ENCODE measurements at regions not wholly inside any gene's neighbourhood (a gene's known extent, or its start where the extent isn't known, plus 50 kb on each side); places are given as distances from the start of the nearest gene placed in this dataset.

DNA sequence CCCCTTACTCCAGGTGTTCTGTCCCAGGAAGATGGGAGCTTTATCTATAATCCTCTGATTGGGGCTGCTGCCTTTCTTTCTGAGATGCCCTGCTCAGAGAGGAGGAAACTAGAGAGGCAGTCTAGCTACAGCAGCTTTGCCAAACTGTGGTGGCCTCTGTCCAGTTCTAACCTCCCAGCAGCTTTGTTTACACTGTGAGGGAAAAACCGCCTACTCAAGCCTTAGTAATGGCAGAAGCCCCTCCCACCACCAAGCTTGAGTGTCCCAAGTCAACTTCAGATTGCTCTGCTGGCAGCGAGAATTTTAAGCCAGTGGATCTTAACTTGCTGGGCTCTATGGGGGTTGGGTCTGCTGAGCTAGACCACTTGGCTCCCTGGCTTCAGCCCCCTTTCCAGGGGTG lies 394.9 kb upstream of the PABPC5 start:
- H3K36me3 ChIP-seq (ENCODE audit: control insufficient read depth, insufficient read depth, low read length) = no peaks in the 10 kb centered on the region
- no peak overlapping the region for H3K23ac ChIP-seq (ENCODE audit: low read length)
- no peak overlapping the region for H3K27ac ChIP-seq (ENCODE audit: low read depth, low read length)
- no peak overlapping the region for H4K5ac ChIP-seq (ENCODE audit: low read length)
- no peak overlapping the region for H2BK15ac ChIP-seq (replicated peaks; ENCODE audit: low read depth)
- no peak for DNase-seq
- H3K18ac ChIP-seq (ENCODE audit: low read length) = no peak overlapping the region
- no peak overlapping the region for H3K56ac ChIP-seq (ENCODE audit: low read length)
- no peaks in the 10 kb centered on the region for H3K27me3 ChIP-seq (ENCODE audit: insufficient read depth, low read length, poor library complexity)
- H2AK5ac ChIP-seq (ENCODE audit: low read length) = no peak overlapping the region
- H3K4me2 ChIP-seq (ENCODE audit: low read length) = no peak overlapping the region
- no CpG with 5 or more reads among the region's 2 CpGs for WGBS (ENCODE audit: extremely low coverage, insufficient coverage, low lambda C conversion rate)
- H4K8ac ChIP-seq (ENCODE audit: low read depth, low read length) = no peak overlapping the region
- no peak overlapping the region for H2BK120ac ChIP-seq (ENCODE audit: low read depth, low read length)
- H3K79me1 ChIP-seq (ENCODE audit: low read length) = no peaks in the 10 kb centered on the region
- H3K9ac ChIP-seq (ENCODE audit: low read length) = no peak overlapping the region
- no peak overlapping the region for H3K4me3 ChIP-seq (ENCODE audit: low read length)
- no peak overlapping the region for H2BK5ac ChIP-seq (ENCODE audit: low read length)
- no peaks in the 10 kb centered on the region for H3K4me1 ChIP-seq (ENCODE audit: control insufficient read depth, low read depth, low read length)
- H3K4ac ChIP-seq (ENCODE audit: low read depth, low read length) = no peak overlapping the region
- no peaks in the 10 kb centered on the region for H3K79me2 ChIP-seq (ENCODE audit: control insufficient read depth, insufficient read depth, low read length)

GRCh38 chrX:91066104-91066503 lies 368.5 kb upstream of the PABPC5 start:
- no peak overlapping the region for H4K5ac ChIP-seq (ENCODE audit: low read length)
- no peak overlapping the region for H3K4me3 ChIP-seq (ENCODE audit: low read length)
- H3K4ac ChIP-seq (ENCODE audit: low read depth, low read length) = no peak overlapping the region
- no CpG with 5 or more reads among the region's 5 CpGs for WGBS (ENCODE audit: extremely low coverage, insufficient coverage, low lambda C conversion rate)
- no peak overlapping the region for H3K18ac ChIP-seq (ENCODE audit: low read length)
- no peak overlapping the region for H2BK120ac ChIP-seq (ENCODE audit: low read depth, low read length)
- no peak overlapping the region for H2BK5ac ChIP-seq (ENCODE audit: low read length)
- H3K36me3 ChIP-seq (ENCODE audit: control insufficient read depth, insufficient read depth, low read length) = no peaks in the 10 kb centered on the region
- no peak overlapping the region for H3K9ac ChIP-seq (ENCODE audit: low read length)
- H2BK15ac ChIP-seq (replicated peaks; ENCODE audit: low read depth) = no peak overlapping the region
- no peaks in the 10 kb centered on the region for H3K79me1 ChIP-seq (ENCODE audit: low read length)
- no peaks in the 10 kb centered on the region for H3K27me3 ChIP-seq (ENCODE audit: insufficient read depth, low read length, poor library complexity)
- no peaks in the 10 kb centered on the region for H3K79me2 ChIP-seq (ENCODE audit: control insufficient read depth, insufficient read depth, low read length)
- no peak overlapping the region for H2AK5ac ChIP-seq (ENCODE audit: low read length)
- H3K23ac ChIP-seq (ENCODE audit: low read length) = no peak overlapping the region
- H3K4me1 ChIP-seq (ENCODE audit: control insufficient read depth, low read depth, low read length) = no peaks in the 10 kb centered on the region
- H4K8ac ChIP-seq (ENCODE audit: low read depth, low read length) = no peak overlapping the region
- H3K4me2 ChIP-seq (ENCODE audit: low read length) = no peak overlapping the region
- DNase-seq = peak; percentile 1
- no peak overlapping the region for H3K27ac ChIP-seq (ENCODE audit: low read depth, low read length)
- no peak overlapping the region for H3K56ac ChIP-seq (ENCODE audit: low read length)

DNA sequence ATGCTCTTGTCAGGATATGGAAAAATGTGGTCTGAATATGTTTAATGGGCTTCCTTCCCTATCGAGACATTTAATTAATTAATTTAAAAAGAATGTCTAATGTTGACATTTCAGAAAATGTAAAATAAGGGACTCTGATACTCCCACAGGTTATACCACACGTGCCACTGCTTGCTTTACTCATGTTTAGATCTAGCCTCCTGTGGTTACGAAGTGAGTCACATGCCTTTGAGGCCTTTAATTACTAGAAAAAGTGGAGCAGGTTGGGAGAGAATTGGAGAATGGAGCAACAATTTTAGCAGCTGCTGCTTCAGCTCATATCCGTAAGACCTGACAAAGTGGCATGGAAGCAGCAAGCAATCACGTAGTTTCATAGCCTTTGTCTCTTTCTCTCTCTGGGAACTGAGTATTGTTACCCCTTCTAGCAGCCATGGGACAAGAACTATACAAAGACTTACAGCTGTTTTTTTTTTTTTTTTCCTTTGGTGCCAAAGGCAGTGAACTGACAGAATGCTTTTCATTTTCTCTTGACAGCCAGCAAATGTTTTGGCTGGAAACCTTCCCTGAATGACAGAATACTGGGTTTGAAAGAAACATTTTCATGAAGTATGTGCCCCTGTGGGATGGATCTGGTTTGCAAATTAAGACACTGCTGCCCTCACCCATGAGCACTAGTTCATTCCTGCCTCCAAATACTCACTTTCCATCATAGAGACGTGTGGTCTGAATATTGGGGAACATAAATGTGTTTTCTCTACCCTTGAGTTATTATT lies 355.1 kb upstream of the PABPC5 start:
- H4K5ac ChIP-seq (ENCODE audit: low read length) = no peak overlapping the region
- DNase-seq = peak; percentile 2
- no peaks in the 10 kb centered on the region for H3K4me1 ChIP-seq (ENCODE audit: control insufficient read depth, low read depth, low read length)
- H3K79me1 ChIP-seq (ENCODE audit: low read length) = no peaks in the 10 kb centered on the region
- no peak overlapping the region for H3K4me3 ChIP-seq (ENCODE audit: low read length)
- H3K18ac ChIP-seq (ENCODE audit: low read length) = no peak overlapping the region
- H3K27ac ChIP-seq (ENCODE audit: low read depth, low read length) = no peak overlapping the region
- no peak overlapping the region for H3K4me2 ChIP-seq (ENCODE audit: low read length)
- no peak overlapping the region for H4K8ac ChIP-seq (ENCODE audit: low read depth, low read length)
- no peak overlapping the region for H3K56ac ChIP-seq (ENCODE audit: low read length)
- H3K79me2 ChIP-seq (ENCODE audit: control insufficient read depth, insufficient read depth, low read length) = no peaks in the 10 kb centered on the region
- H2BK5ac ChIP-seq (ENCODE audit: low read length) = no peak overlapping the region
- no peaks in the 10 kb centered on the region for H3K36me3 ChIP-seq (ENCODE audit: control insufficient read depth, insufficient read depth, low read length)
- no peak overlapping the region for H3K4ac ChIP-seq (ENCODE audit: low read depth, low read length)
- whole genome bisulfite sequencing (ENCODE audit: extremely low coverage, insufficient coverage, low lambda C conversion rate) = no CpG with 5 or more reads among the region's 6 CpGs
- H3K27me3 ChIP-seq (ENCODE audit: insufficient read depth, low read length, poor library complexity) = no peaks in the 10 kb centered on the region
- H2BK120ac ChIP-seq (ENCODE audit: low read depth, low read length) = no peak overlapping the region
- H2AK5ac ChIP-seq (ENCODE audit: low read length) = no peak overlapping the region
- H3K23ac ChIP-seq (ENCODE audit: low read length) = no peak overlapping the region
- H3K9ac ChIP-seq (ENCODE audit: low read length) = no peak overlapping the region
- no peak overlapping the region for H2BK15ac ChIP-seq (replicated peaks; ENCODE audit: low read depth)

DNA sequence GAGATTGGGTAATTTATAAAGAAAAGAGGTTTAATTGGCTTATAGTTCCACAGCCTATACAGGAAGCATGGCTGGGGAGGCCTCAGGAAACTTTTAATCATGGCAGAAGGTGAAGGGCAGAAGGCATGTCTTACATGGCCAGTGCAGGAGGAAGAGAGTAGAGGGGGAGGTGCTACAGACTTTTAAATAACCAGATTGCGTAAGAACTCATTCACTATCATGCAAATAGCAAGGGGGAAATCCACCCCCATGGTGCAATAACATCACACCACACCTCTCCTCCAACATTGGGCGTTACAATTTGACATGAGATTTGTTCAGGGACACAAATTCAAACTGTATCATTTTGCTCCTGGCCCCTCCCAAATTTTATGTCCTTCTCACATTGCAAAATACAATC lies 353.8 kb upstream of the PABPC5 start:
- Histone ChIP-seq H2BK15ac (replicated peaks; ENCODE audit: low read depth) (no peak overlapping the region), H3K56ac (ENCODE audit: low read length) (no peak overlapping the region), H3K18ac (ENCODE audit: low read length) (no peak overlapping the region), H3K4ac (ENCODE audit: low read depth, low read length) (no peak overlapping the region), H4K5ac (ENCODE audit: low read length) (no peak overlapping the region), H3K79me1 (ENCODE audit: low read length) (no peaks in the 10 kb centered on the region), H4K8ac (ENCODE audit: low read depth, low read length) (no peak overlapping the region), H2BK5ac (ENCODE audit: low read length) (no peak overlapping the region), H2BK120ac (ENCODE audit: low read depth, low read length) (no peak overlapping the region), H3K4me2 (ENCODE audit: low read length) (no peak overlapping the region), H2AK5ac (ENCODE audit: low read length) (no peak overlapping the region), H3K36me3 (ENCODE audit: control insufficient read depth, insufficient read depth, low read length) (no peaks in the 10 kb centered on the region), H3K9ac (ENCODE audit: low read length) (no peak overlapping the region), H3K4me3 (ENCODE audit: low read length) (no peak overlapping the region), H3K27ac (ENCODE audit: low read depth, low read length) (no peak overlapping the region), H3K79me2 (ENCODE audit: control insufficient read depth, insufficient read depth, low read length) (no peaks in the 10 kb centered on the region), H3K27me3 (ENCODE audit: insufficient read depth, low read length, poor library complexity) (no peaks in the 10 kb centered on the region), H3K23ac (ENCODE audit: low read length) (no peak overlapping the region), H3K4me1 (ENCODE audit: control insufficient read depth, low read depth, low read length) (no peaks in the 10 kb centered on the region)
- WGBS (ENCODE audit: extremely low coverage, insufficient coverage, low lambda C conversion rate) = no CpG with 5 or more reads among the region's 2 CpGs
- no peak for DNase-seq

DNA sequence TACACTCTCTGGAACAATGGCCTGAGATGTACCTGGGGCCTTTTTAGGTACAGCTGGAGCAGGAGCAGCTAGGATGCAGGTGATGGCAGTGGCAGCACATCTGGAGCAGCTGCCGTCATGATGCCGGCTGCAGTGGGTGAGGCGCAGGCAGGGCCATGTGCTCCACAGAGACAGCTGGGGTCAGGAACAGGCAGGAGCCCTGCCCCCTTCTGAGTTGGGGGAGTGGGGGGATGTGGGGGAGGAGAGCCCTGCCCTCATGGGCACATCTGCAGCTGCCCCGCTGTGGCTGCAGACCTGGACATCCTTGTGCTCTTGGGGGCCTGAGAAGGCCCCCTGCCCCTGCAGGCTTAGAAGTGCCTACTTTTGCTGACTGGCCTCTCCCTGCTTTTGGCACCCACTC lies 352.8 kb upstream of the PABPC5 start:
- DNase-seq = no peak
- H3K79me1 ChIP-seq (ENCODE audit: low read length) = no peaks in the 10 kb centered on the region
- H2BK15ac ChIP-seq (replicated peaks; ENCODE audit: low read depth) = no peak overlapping the region
- no peak overlapping the region for H4K5ac ChIP-seq (ENCODE audit: low read length)
- H2BK5ac ChIP-seq (ENCODE audit: low read length) = no peak overlapping the region
- WGBS (ENCODE audit: extremely low coverage, insufficient coverage, low lambda C conversion rate) = no CpG with 5 or more reads among the region's 4 CpGs
- no peak overlapping the region for H3K18ac ChIP-seq (ENCODE audit: low read length)
- H3K27me3 ChIP-seq (ENCODE audit: insufficient read depth, low read length, poor library complexity) = no peaks in the 10 kb centered on the region
- no peak overlapping the region for H3K4ac ChIP-seq (ENCODE audit: low read depth, low read length)
- H3K9ac ChIP-seq (ENCODE audit: low read length) = no peak overlapping the region
- no peak overlapping the region for H4K8ac ChIP-seq (ENCODE audit: low read depth, low read length)
- no peak overlapping the region for H3K4me3 ChIP-seq (ENCODE audit: low read length)
- H3K23ac ChIP-seq (ENCODE audit: low read length) = no peak overlapping the region
- no peak overlapping the region for H2AK5ac ChIP-seq (ENCODE audit: low read length)
- H2BK120ac ChIP-seq (ENCODE audit: low read depth, low read length) = no peak overlapping the region
- H3K4me2 ChIP-seq (ENCODE audit: low read length) = no peak overlapping the region
- no peak overlapping the region for H3K56ac ChIP-seq (ENCODE audit: low read length)
- H3K36me3 ChIP-seq (ENCODE audit: control insufficient read depth, insufficient read depth, low read length) = no peaks in the 10 kb centered on the region
- H3K27ac ChIP-seq (ENCODE audit: low read depth, low read length) = no peak overlapping the region
- no peaks in the 10 kb centered on the region for H3K4me1 ChIP-seq (ENCODE audit: control insufficient read depth, low read depth, low read length)
- H3K79me2 ChIP-seq (ENCODE audit: control insufficient read depth, insufficient read depth, low read length) = no peaks in the 10 kb centered on the region

DNA sequence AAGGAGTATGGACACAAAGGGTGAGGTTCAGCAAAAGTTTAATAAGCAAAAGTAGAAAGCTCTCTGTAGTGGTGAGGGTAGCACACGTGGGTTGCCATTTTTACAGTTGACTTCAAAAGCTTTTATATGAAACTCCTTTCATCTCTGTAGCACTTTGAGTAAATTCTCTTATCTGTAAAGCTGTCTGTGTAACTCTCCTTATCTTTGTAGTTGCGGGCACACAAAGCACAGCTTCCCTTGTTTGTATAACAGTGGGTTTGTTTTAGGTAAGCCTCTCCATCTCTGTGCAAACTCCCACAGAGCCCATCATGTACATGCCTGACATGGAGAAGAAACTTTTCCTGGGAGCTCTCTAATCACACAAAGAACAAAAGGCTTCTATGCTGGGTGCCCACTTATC lies 325.9 kb upstream of the PABPC5 start:
- Histone ChIP-seq H3K18ac (ENCODE audit: low read length) (no peak overlapping the region), H3K27ac (ENCODE audit: low read depth, low read length) (no peak overlapping the region), H3K4me3 (ENCODE audit: low read length) (no peak overlapping the region), H3K23ac (ENCODE audit: low read length) (no peak overlapping the region), H2BK15ac (replicated peaks; ENCODE audit: low read depth) (no peak overlapping the region), H3K79me2 (ENCODE audit: control insufficient read depth, insufficient read depth, low read length) (no peaks in the 10 kb centered on the region), H3K9ac (ENCODE audit: low read length) (no peak overlapping the region), H2AK5ac (ENCODE audit: low read length) (no peak overlapping the region), H4K8ac (ENCODE audit: low read depth, low read length) (no peak overlapping the region), H3K36me3 (ENCODE audit: control insufficient read depth, insufficient read depth, low read length) (no peaks in the 10 kb centered on the region), H3K79me1 (ENCODE audit: low read length) (no peaks in the 10 kb centered on the region), H3K4me1 (ENCODE audit: control insufficient read depth, low read depth, low read length) (no peaks in the 10 kb centered on the region), H2BK120ac (ENCODE audit: low read depth, low read length) (no peak overlapping the region), H3K56ac (ENCODE audit: low read length) (no peak overlapping the region), H3K4me2 (ENCODE audit: low read length) (no peak overlapping the region), H3K4ac (ENCODE audit: low read depth, low read length) (no peak overlapping the region), H3K27me3 (ENCODE audit: insufficient read depth, low read length, poor library complexity) (no peaks in the 10 kb centered on the region), H4K5ac (ENCODE audit: low read length) (no peak overlapping the region), H2BK5ac (ENCODE audit: low read length) (no peak overlapping the region)
- WGBS (ENCODE audit: extremely low coverage, insufficient coverage, low lambda C conversion rate) = no CpG with 5 or more reads among the region's 2 CpGs
- DNase-seq = peak; percentile 0

Measured in mesendoderm (in vitro differentiated cells).